ENCODE measurements at regions not wholly inside any gene's neighbourhood (a gene's known extent, or its start where the extent isn't known, plus 50 kb on each side); places are given as distances from the start of the nearest gene placed in this dataset.

GRCh38 chr1:29962831-29963247 lies 726.5 kb downstream of the PTPRU start:
- Histone ChIP-seq H3K36me3 (ENCODE audit: insufficient read depth, low read length) (no peaks in the 10 kb centered on the region), H3K9ac (ENCODE audit: low read length) (no peak overlapping the region), H3F3A (ENCODE audit: insufficient read depth, low read length, poor library complexity, severe bottlenecking) (no peaks in the 10 kb centered on the region), H3K9me3 (ENCODE audit: low read length) (no peaks in the 10 kb centered on the region), H2AFZ (ENCODE audit: low read depth, low read length) (no peak overlapping the region), H3K9me2 (ENCODE audit: insufficient read depth, low read length) (no peaks in the 10 kb centered on the region), H3K4me3 (ENCODE audit: low read length) (no peak overlapping the region), H4K20me1 (ENCODE audit: insufficient read depth) (no peaks in the 10 kb centered on the region), H3K4me2 (ENCODE audit: low read length) (no peak overlapping the region), H3K27me3 (ENCODE audit: insufficient read depth, low read depth, low read length) (no peaks in the 10 kb centered on the region), H3K27ac (ENCODE audit: low read length) (no peak overlapping the region), H3K79me2 (replicated peaks; ENCODE audit: insufficient read depth, low read length) (no peaks in the 10 kb centered on the region)
- TF ChIP-seq CTCF (IDR thresholded peaks at IDR 0.05; ENCODE audit: poor library complexity, severe bottlenecking) (no peak), POLR2AphosphoS5 (IDR thresholded peaks at IDR 0.05) (no peak), RAD21 (conservative IDR thresholded peaks at IDR 0.05) (no peak), MXI1 (conservative IDR thresholded peaks at IDR 0.05; ENCODE audit: poor library complexity, severe bottlenecking) (no peak), REST (IDR thresholded peaks at IDR 0.05; ENCODE audit: borderline replicate concordance) (no peak), TAF1 (IDR thresholded peaks at IDR 0.05; ENCODE audit: low read depth) (no peak), EZH2 (IDR thresholded peaks at IDR 0.05; ENCODE audit: borderline replicate concordance, insufficient read depth, low read length, poor library complexity, severe bottlenecking) (no peak), EP300 (conservative IDR thresholded peaks at IDR 0.05; ENCODE audit: poor library complexity, severe bottlenecking) (no peak), SMC3 (conservative IDR thresholded peaks at IDR 0.05; ENCODE audit: poor library complexity) (no peak)

GRCh38 chr1:29962336-29962735 lies 726.0 kb downstream of the PTPRU start:
- H3K9me3 ChIP-seq (ENCODE audit: low read length): no peaks in the 10 kb centered on the region
- H3K36me3 ChIP-seq (ENCODE audit: insufficient read depth, low read length): no peaks in the 10 kb centered on the region
- H3K79me2 ChIP-seq (replicated peaks; ENCODE audit: insufficient read depth, low read length): no peaks in the 10 kb centered on the region
- H2AFZ ChIP-seq (ENCODE audit: low read depth, low read length): no peak overlapping the region
- H3F3A ChIP-seq (ENCODE audit: insufficient read depth, low read length, poor library complexity, severe bottlenecking): no peaks in the 10 kb centered on the region
- H3K27ac ChIP-seq (ENCODE audit: low read length): no peak overlapping the region
- no peak overlapping the region for H3K4me3 ChIP-seq (ENCODE audit: low read length)
- H4K20me1 ChIP-seq (ENCODE audit: insufficient read depth): no peaks in the 10 kb centered on the region
- TF ChIP-seq MXI1 (conservative IDR thresholded peaks at IDR 0.05; ENCODE audit: poor library complexity, severe bottlenecking) (no peak), EP300 (conservative IDR thresholded peaks at IDR 0.05; ENCODE audit: poor library complexity, severe bottlenecking) (no peak), RAD21 (conservative IDR thresholded peaks at IDR 0.05) (no peak), CTCF (IDR thresholded peaks at IDR 0.05; ENCODE audit: poor library complexity, severe bottlenecking) (no peak), EZH2 (IDR thresholded peaks at IDR 0.05; ENCODE audit: borderline replicate concordance, insufficient read depth, low read length, poor library complexity, severe bottlenecking) (no peak), POLR2AphosphoS5 (IDR thresholded peaks at IDR 0.05) (no peak), SMC3 (conservative IDR thresholded peaks at IDR 0.05; ENCODE audit: poor library complexity) (no peak), TAF1 (IDR thresholded peaks at IDR 0.05; ENCODE audit: low read depth) (no peak), REST (IDR thresholded peaks at IDR 0.05; ENCODE audit: borderline replicate concordance) (no peak)
- H3K27me3 ChIP-seq (ENCODE audit: insufficient read depth, low read depth, low read length): no peaks in the 10 kb centered on the region
- H3K9me2 ChIP-seq (ENCODE audit: insufficient read depth, low read length): no peaks in the 10 kb centered on the region
- no peak overlapping the region for H3K9ac ChIP-seq (ENCODE audit: low read length)
- no peak overlapping the region for H3K4me2 ChIP-seq (ENCODE audit: low read length)

All from neural cell (in vitro differentiated cells).